ENCODE measurements at regions not wholly inside any gene's neighbourhood (a gene's known extent, or its start where the extent isn't known, plus 50 kb on each side); places are given as distances from the start of the nearest gene placed in this dataset.
"Not testable (repeated sequence)": the region's sequence is repeated elsewhere in the genome, so short reads cannot be mapped to it uniquely, and the experiment has no call there.

GRCh38 chr4:3645711-3646679 is 113.8 kb upstream of the LRPAP1 start:
- DNase-seq = no peak

GRCh38 chr4:3644849-3645627 is 112.8 kb upstream of the LRPAP1 start:
- DNase-seq = no peak

GRCh38 chr4:3643518-3644433 is 111.6 kb upstream of the LRPAP1 start:
- DNase-seq = no peak

GRCh38 chr4:3642806-3643517 is 110.7 kb upstream of the LRPAP1 start:
- no peak for DNase-seq

GRCh38 chr4:3642056-3642630 is 109.9 kb upstream of the LRPAP1 start:
- no peak for DNase-seq

GRCh38 chr4:3641501-3641900 is 109.3 kb upstream of the LRPAP1 start:
- DNase-seq = no peak

GRCh38 chr4:3640587-3640962 is 108.4 kb upstream of the LRPAP1 start:
- DNase-seq = no peak

- DNase-seq = no peak
Measured at GRCh38 chr4:3639613-3640586, 107.7 kb upstream of the LRPAP1 start.

GRCh38 chr4:3638080-3638795 is 106.0 kb upstream of the LRPAP1 start:
- DNase-seq = no peak

GRCh38 chr4:3637326-3638016 is 105.2 kb upstream of the LRPAP1 start:
- DNase-seq = no peak

- no peak for DNase-seq
Measured at GRCh38 chr4:3636646-3637320, 104.6 kb upstream of the LRPAP1 start.

- DNase-seq = not testable (repeated sequence)
Measured at GRCh38 chr4:3636020-3636419, 103.8 kb upstream of the LRPAP1 start.

GRCh38 chr4:3634894-3635820 is 102.9 kb upstream of the LRPAP1 start:
- no peak for DNase-seq

- DNase-seq = no peak
Measured at GRCh38 chr4:3634281-3634857, 102.1 kb upstream of the LRPAP1 start.

- DNase-seq = not testable (repeated sequence)
Measured at GRCh38 chr4:3633277-3633676, 101.1 kb upstream of the LRPAP1 start.

GRCh38 chr4:3632794-3633193 is 100.6 kb upstream of the LRPAP1 start:
- not testable (repeated sequence) for DNase-seq

Measured in AML-193 (cell line).